Jurkat, Clone E6-1 (cell line): ENCODE measurements at regions not wholly inside any gene's neighbourhood (a gene's known extent, or its start where the extent isn't known, plus 50 kb on each side); places are given as distances from the start of the nearest gene placed in this dataset.
A peak's percentile ranks its signal among the peaks of the same experiment; 100 is the strongest.

Experiments used
- DNase-seq: peaks from one replicate; pipeline ENCODE4 v3.0.0-alpha.2; 2011; ENCODE audit warnings: low read depth, low spot score
- H3K4me3 ChIP-seq: 2 replicates; pipeline ENCODE4 v1.5.1; 2011; ENCODE audit warnings: mild to moderate bottlenecking, low read length, control low read depth, moderate library complexity

DNA sequence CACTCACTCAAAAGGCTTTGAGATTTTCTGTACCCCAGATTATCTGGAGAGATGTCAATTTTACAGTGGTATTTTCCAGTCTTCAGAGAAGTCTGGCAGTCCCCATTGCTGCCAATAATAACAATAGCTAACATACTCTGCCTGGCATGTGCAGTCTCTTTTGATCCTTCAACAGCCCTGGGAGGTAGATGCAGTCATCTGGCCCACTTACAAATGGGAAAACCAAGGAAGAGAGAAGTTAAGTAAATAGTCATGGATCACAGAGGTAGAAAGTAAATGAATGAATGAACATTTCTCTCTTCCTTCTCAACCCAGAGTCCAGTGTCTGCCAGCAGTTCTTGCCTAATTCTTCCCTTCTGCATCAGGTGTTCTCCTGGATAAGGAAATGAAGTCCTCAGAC is 113.0 kb upstream of the EDNRA start:
- no peak for DNase-seq
- H3K4me3 ChIP-seq = no peak overlapping the region

DNA sequence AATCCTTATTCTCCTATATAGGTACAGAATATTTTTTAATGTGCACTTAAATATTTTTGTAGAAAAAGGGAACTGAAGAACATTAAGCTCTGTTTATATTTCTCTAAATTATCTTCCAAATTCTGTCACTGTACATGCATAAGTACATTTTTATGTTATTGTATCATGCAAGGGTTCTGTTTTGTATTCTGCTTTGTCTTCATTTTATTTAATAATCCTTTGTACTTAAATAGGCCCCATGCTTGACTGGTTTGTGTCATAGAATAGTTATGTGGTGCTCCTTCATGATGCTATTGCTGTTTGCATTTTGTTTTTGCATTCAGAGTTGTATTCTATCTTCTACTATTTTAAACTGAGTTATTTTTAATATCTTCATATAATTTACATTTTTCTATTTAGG is 111.9 kb upstream of the EDNRA start:
- H3K4me3 ChIP-seq = no peak overlapping the region
- DNase-seq = no peak

DNA sequence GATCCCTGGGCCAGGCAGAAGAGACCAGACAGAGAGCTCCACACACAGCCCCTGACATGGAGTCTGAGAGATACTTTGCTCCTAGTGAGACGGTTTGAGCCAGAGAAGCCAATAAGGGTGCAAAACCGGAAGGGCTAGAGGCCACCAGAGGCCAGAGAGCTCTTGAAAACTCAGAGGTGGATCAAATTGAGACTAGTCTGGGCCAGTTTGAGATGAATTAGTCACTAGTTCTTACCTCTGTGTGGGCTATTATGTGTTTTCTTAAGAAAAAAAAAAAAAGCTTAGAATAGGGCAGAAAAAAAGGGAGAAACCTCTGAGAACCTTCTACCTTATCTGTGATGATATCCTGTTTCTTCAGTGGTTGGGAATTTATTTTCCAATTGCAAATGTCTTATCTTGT is 110.4 kb upstream of the EDNRA start:
- no peak overlapping the region for H3K4me3 ChIP-seq
- DNase-seq = no peak

DNA sequence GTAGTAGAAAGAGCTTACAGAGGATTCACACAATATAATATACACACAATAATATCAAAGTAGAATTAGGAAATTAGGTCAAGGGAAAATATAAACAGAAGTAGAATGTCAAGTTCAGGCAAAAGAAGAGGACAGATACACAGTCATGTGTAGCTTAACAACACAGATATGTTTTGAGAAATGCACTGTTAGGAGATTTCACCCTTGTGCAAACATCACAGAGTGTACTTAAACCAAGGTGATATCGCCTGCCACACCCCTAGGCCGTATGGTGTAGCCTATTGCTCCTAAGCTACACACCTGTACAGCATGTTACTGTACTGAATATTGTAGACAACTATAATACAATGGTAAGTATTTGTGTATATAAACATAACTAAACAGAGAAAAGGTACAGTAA is 110.0 kb upstream of the EDNRA start:
- DNase-seq = no peak
- no peak overlapping the region for H3K4me3 ChIP-seq

DNA sequence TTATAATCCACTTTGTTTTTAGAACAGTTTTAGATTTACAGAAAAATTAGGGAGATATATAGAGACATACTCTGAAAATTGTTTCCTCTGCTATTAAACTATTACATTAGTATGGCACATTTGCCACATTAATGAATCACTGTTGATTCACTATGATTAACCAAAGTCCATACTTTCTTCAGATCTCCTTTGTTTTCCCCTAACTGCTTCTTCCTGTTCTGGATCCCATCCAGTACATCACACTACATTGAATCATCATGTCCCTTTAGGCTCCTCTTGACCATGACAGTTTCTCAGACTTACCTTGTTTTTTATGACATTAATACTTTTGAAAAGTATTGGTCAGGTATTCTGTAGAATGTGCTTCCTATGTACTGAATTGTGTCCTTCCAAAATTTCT is 109.2 kb upstream of the EDNRA start:
- H3K4me3 ChIP-seq = no peak overlapping the region
- DNase-seq = no peak

DNA sequence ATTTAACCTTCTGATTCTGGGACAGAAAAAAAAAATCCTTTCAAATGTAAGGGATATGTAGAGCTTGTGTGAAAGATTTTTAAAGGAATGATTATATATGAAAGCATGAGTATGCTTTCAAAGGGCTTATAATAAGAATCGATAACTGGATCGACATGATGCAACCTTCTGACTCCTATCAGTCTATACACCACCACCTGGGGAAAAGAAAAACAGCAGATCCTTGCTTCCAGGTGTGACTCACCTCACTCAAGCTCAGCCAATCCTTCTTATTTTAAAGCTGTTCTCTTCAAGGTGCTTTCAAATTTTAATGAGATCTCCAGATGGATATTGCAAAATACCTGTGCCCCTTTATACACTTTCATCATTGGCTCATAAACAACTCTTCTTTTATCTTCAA is 102.1 kb upstream of the EDNRA start:
- no peak for DNase-seq
- no peak overlapping the region for H3K4me3 ChIP-seq

DNA sequence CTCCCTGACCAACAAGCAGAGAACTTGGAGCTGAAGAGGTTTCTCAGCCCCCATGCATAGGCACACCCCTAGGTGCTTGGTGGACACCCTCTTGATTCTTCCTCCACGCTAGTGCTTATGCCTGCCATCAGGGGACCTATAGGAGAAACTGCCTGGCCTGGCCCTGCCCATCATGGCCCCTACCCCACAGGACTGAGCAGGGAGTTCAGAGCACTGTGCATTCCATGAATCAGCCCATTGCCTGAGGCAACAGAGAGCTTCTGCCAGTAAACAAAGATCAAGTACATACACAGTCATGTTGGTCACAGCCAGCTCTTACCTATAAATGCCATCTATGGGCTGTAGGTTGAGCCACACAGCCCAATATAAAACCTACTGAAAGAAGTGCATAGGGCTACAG is 99.1 kb upstream of the EDNRA start:
- no peak overlapping the region for H3K4me3 ChIP-seq
- no peak for DNase-seq

DNA sequence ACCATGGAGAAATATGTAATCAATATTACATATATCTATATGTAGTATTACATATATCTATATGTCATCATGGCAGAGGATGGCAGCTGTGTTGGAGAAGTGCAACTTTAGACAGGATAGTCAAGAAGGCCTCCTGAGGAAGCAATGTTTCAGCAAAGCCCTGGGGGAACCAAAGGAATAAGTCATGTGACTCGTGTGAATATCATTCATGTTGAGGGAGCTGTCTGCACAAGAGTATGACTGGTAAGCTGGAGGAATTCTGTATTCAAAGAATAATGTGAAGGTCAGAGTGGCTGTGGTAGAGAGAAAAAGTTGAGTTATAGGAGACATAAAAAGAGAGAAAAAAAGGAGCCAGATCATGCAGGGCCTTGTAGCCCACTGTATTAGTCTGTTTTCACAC is 92.9 kb upstream of the EDNRA start:
- no peak overlapping the region for H3K4me3 ChIP-seq
- DNase-seq = no peak

DNA sequence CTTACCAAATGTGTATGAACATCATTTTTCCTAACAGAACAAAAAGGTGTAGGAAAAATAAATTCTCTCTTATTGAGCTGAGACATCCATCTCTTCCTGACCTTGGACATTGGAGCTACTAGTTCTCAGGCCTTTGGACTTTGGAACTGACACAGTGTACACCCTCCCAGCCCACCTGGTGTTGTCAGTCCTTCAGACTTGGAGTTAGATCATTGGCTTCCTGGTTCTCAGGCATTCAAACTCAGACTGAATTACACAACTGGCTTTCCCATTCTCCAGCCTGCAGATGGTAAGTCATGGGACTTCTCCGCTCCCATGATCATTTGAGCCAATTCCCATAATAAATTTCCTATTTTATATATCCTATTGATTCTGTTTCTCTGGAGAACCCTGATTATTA is 84.8 kb upstream of the EDNRA start:
- DNase-seq = no peak
- no peak overlapping the region for H3K4me3 ChIP-seq

DNA sequence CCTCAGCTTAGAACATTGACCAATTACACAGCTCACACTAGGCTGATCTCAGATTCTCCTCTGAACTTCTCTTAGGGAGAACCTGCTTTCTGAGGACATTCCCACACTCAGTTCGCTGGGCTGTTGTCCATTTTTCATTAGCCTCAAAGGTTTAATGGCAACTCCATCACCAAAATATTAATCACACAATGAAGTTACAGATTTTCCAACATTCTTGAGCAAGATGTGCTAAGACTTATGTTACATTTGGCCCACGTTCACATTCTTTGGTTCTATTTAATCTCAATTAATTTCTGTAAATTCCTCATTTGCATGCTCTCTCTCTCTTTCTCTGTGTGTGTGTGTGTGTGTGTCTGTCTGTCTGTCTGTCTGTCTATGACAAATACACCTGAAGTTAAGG is 82.3 kb upstream of the EDNRA start:
- DNase-seq = no peak
- H3K4me3 ChIP-seq = no peak overlapping the region

DNA sequence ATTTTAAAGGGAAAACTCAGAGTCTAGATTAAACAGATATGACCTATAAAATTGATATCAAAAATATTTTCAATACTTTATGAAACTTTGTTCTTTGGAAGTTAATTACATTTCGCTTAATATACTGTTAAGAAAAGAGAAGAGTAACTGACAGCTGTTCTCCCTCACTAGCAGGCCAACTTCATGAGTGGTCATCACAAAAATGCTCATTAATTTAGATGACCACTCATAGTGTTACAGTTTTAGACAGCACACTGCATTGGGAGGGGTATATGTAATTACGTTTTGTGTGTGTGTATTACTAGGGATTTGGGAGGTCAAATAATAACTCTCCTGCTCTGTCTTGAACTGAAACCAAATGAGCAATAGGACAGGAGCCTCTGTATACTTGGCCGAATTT is 80.2 kb upstream of the EDNRA start:
- no peak overlapping the region for H3K4me3 ChIP-seq
- no peak for DNase-seq

DNA sequence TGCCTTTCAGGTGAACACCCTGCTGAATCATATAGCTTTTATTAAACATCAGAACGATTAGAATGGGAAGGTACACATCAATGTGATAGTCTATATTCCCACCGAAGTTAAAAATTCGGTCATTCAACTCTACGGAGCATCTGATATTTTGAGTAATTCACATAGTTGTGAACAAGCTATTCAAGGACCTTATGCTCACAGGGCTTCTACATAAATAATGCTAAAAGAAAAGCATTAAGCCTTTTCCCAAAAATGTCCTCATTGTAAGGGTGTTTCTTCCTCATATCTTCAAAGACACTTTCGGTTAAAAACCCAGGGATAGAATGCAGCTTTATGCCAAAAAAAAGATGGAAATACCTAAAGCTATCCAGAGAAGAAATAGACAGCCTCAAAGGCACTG is 79.7 kb upstream of the EDNRA start:
- no peak overlapping the region for H3K4me3 ChIP-seq
- DNase-seq = no peak

DNA sequence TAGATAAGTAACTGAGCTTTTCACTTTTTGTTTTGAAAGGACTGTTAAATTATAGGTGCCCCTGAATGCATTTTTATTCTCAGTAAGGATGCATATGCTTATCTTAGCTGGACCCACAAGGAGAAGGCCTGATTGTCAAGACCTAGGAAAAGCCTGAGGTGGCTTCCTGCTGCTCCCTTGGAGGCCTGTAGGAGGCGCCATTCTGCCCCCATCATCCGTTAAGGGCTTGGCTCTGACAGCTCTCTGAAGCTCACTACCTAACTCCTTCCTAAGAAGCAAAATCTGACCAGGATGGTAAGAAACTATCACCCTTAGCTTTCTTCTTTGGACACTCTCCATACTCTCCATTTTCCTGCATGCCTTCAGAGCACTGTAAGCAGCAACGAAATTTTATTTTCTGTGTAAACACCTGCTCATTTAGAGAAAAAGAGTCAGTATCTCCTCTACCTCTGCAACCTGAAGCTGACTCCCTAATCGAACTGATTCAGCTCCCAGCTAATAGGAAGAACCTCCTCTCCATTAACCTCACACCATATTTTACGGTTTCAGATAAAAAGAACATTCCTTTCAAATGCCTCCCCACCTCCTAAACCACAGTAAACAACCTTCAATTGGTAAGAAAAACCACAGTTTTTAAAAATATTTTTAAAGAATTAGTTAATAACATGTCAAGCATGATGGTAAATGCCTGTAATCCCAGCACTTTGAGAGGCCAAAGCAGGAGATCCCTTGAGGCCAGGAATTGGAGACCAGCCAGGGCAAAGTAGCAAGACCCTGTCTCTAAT is 73.4 kb upstream of the EDNRA start:
- peak; percentile 8 for DNase-seq
- no peak overlapping the region for H3K4me3 ChIP-seq

DNA sequence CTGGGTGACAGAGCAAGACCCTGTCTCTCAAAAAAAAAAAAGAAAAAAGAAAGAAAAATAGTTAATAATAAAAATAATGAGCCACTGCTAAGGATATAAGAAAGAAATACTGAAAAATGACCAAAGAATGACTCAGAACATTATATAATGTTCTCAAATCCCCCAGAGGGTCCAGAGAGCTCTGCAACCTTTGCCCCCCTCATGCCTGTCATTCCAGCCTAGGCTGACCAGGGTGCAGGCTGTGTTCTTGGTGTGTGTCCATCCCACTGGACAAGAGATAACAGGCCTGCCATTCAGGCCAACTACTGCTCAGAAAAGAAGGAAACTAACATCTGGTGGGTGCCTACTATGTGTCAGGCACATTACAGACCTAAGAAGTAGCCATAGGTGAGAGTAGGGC is 72.7 kb upstream of the EDNRA start:
- H3K4me3 ChIP-seq = no peak overlapping the region
- no peak for DNase-seq

DNA sequence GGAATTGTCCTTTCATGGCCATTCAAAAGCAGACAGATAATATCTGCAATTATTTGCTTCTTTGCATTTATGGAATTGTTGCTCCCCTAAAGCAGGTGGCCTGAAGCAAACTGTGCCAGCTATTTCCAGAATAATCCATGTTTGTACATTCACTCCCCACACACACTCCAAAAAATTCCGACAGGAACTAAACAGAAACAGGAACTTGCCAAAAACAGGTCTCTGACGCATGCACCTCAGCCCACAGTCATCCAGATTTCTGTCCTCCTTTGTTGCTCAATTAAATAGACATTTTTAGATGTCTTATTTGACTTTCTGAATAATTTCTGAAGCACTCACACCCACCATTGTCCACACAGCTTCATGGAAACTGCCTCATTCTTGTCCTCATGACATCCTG is 71.5 kb upstream of the EDNRA start:
- no peak for DNase-seq
- H3K4me3 ChIP-seq = no peak overlapping the region

DNA sequence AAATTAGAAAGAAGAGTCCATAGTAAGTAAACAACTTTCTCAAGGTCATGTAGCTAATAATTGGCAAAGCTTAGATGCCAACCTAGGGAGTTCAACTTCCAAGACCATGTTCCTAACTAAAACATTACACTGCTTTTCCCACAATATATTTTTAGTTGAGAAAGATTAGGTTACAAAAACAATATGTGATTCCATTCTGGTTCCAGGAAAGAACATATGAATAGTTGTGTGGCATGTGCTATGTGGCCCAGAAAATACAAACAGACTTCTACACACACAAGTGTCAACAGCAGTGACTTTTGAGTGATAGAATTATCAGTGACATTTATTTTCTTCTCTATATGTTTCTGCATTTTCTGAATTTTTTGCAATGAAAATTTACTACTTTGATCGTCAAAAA is 62.7 kb upstream of the EDNRA start:
- no peak for DNase-seq
- H3K4me3 ChIP-seq = no peak overlapping the region

DNA sequence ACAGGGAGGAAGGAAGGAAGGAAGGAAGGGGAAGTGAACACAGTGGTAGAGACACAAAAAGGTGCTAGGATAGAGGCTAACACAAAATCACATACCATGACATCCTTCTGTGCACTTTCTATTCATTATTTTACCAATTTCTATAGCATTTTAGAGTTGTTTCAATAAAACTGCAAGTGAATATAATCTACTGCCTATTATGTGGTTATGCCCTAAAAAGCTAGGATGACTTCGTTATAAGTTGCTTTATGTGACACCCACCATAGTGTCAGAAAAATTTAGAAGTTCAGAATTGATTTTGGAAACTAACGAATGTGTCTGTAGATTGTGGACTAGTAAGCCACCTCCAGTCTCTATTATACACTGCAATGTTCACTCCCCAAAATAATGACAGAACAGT is 59.4 kb upstream of the EDNRA start:
- DNase-seq = no peak
- H3K4me3 ChIP-seq = no peak overlapping the region

DNA sequence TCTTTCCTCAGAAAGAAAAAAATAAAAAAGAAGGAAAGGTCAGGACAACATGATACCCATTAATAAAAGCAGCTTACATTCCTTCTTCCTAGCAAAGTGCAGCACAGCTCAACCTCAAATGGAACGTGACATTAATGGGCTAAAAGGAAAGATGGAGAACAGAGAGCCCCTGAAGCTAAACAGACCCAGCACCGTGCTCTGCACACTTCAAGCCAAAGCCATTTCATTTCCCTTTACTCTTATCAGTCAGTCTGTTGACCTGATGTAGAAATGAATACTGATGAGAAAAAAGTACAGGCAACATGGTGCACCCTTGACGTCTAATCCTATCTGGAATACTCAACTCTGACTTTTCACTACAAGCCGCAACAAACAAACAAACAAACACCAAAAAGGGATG is 57.7 kb upstream of the EDNRA start:
- H3K4me3 ChIP-seq = no peak overlapping the region
- no peak for DNase-seq

DNA sequence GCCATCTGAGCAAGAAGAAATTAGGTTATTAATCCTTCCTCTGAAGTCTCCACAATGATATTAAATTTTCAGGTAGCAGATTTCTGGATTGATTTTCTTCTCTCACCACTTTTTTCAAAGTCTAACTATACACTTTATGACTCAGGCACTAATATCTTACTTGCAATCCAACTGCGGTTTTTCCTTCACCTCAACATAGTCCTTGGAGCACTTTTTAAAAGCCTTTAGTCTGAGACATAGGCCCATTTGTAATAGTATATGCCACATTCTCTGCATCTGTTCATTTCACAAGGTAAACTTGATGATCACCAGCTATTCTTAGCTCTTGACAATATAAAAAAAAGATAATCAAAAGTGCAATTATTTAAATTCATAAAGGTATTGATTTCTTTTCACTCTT is 55.9 kb upstream of the EDNRA start:
- H3K4me3 ChIP-seq = no peak overlapping the region
- DNase-seq = no peak

DNA sequence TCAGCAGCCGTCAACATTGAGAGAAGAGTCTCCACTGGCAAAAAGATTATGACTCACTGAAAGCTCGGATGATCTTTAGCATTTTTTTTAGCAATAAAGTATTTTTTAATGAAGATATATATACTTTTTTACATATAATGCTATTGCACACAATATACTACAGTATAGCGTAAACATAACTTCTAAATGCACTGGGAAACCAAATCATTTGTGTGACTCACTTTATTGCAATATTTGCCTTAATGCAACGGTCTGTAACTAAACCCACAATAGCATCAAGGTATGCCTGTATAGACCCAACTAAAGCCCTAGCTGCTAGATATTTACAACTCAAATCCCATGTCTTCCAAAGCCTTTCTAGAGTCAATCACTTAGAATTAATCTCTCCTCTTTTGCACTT is 52.3 kb upstream of the EDNRA start:
- H3K4me3 ChIP-seq = no peak overlapping the region
- no peak for DNase-seq

DNA sequence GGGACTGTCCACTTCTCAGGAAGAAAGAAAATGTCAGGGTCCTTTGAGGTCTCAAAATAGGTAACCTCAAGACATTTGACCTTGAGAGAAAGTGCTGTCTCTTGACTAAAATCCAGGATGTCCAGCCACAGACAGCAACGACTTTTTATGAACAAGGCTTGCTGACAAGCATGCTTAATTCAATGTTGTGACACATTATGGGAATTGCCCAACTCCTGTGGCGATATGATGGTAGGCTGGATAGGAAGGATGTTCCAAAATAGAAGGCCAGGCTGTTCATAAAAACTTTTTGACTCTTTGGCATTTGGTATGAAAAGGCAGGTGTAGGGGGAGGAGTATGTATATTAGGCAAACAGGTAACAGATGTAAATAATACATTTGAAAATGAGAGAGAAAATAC is 50.8 kb upstream of the EDNRA start:
- no peak for DNase-seq
- H3K4me3 ChIP-seq = no peak overlapping the region
